VCaP (cell line): ENCODE measurements at regions not wholly inside any gene's neighbourhood (a gene's known extent, or its start where the extent isn't known, plus 50 kb on each side); places are given as distances from the start of the nearest gene placed in this dataset.

Source experiments
- H3K27ac ChIP-seq: fragments of 450-650 bp; 2 replicates; pipeline ENCODE4 v1.5.1; 2017
- TF ChIP-seq, protein P1 (sequence below): fragments of 450-650 bp; conservative IDR thresholded peaks from 2 replicates; pipeline ENCODE4 v1.5.1; 2017; ENCODE audit warnings: mild to moderate bottlenecking, moderate library complexity

- H3K27ac ChIP-seq = peak overlapping the region; percentile 50
- TF ChIP-seq, protein P1, sequence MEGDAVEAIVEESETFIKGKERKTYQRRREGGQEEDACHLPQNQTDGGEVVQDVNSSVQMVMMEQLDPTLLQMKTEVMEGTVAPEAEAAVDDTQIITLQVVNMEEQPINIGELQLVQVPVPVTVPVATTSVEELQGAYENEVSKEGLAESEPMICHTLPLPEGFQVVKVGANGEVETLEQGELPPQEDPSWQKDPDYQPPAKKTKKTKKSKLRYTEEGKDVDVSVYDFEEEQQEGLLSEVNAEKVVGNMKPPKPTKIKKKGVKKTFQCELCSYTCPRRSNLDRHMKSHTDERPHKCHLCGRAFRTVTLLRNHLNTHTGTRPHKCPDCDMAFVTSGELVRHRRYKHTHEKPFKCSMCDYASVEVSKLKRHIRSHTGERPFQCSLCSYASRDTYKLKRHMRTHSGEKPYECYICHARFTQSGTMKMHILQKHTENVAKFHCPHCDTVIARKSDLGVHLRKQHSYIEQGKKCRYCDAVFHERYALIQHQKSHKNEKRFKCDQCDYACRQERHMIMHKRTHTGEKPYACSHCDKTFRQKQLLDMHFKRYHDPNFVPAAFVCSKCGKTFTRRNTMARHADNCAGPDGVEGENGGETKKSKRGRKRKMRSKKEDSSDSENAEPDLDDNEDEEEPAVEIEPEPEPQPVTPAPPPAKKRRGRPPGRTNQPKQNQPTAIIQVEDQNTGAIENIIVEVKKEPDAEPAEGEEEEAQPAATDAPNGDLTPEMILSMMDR = no peak
Measured at GRCh38 chr20:57792386-57793080, 82.7 kb upstream of the PMEPA1 start.

GRCh38 chr20:57791966-57792365, 82.2 kb upstream of the PMEPA1 start:
- H3K27ac ChIP-seq = peak overlapping the region; percentile 50
- TF ChIP-seq, protein P1 = no peak

GRCh38 chr20:57791178-57791962, 81.6 kb upstream of the PMEPA1 start:
- peak overlapping the region; percentile 50 for H3K27ac ChIP-seq
- TF ChIP-seq, protein P1 = no peak

GRCh38 chr20:57790176-57790575, 80.4 kb upstream of the PMEPA1 start:
- H3K27ac ChIP-seq = no peak overlapping the region
- TF ChIP-seq, protein P1 = no peak

DNA sequence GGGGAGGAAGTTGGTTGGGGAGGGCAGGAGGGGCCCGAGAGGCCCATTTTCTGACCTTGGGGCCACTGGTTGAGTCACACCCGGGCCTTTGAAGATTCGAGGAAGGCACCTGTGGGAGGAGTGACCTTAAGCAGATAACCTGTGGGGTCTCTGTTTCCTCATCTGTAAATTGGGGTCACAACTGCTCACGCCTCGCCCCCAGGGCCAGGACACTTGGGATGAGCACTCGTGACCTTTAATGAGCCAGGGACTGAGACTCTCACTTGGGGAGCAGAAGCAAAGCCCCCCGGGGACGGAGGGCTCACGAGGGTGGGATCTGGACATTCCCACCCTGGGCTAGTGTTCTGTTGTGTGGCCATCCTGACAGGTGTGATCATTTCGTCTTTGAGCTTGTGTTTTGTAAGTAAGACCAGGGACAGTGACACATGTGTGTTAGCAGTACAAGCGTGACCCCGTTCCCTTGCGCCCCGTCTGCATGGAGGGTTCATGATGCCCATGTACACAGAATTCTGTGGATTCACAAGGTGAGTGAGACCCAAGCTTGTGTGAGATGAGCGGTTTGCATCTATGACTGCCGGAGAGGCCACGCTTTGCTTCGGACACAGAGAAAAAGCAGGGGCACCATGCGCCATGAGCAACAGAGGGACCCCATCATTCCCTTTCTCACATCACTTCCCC, 79.3 kb upstream of the PMEPA1 start:
- no peak overlapping the region for H3K27ac ChIP-seq
- TF ChIP-seq, protein P1 = no peak

- TF ChIP-seq, protein P1 = no peak
- H3K27ac ChIP-seq = no peak overlapping the region
Measured at GRCh38 chr20:57787990-57788781, 78.4 kb upstream of the PMEPA1 start.
